Amniotic epithelial cell (primary cell): ENCODE measurements at regions not wholly inside any gene's neighbourhood (a gene's known extent, or its start where the extent isn't known, plus 50 kb on each side); places are given as distances from the start of the nearest gene placed in this dataset.
"Not testable (repeated sequence)": the region's sequence is repeated elsewhere in the genome, so short reads cannot be mapped to it uniquely, and the experiment has no call there.

Experiments
- DNase-seq: peaks from one replicate; pipeline ENCODE4 v3.0.0-alpha.2; 2010; ENCODE audit warnings: low read depth

GRCh38 chr15:79539401-79539800 is 107.3 kb downstream of the MINAR1 start:
- no peak for DNase-seq

GRCh38 chr15:79540551-79540950 is 108.4 kb downstream of the MINAR1 start:
- no peak for DNase-seq

DNA sequence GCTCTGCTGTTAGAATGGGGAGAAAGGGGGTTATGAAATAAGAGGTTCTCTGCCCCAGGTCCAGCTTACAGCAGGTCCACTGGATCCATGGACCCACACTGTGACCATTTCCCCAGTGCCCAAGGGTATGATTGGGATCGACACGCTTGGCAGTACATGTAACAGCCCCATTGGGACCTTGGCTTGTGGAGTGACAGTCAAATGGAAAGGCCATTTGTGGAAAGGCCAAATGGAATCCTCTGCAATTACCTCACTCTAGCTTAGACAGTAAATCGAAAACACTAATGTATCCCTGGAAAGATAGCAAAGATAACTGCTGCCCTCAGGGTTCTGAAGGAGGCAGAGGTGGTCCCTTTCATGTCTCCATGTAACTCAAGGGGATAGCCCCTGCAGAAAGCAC is 109.1 kb downstream of the MINAR1 start:
- no peak for DNase-seq

DNA sequence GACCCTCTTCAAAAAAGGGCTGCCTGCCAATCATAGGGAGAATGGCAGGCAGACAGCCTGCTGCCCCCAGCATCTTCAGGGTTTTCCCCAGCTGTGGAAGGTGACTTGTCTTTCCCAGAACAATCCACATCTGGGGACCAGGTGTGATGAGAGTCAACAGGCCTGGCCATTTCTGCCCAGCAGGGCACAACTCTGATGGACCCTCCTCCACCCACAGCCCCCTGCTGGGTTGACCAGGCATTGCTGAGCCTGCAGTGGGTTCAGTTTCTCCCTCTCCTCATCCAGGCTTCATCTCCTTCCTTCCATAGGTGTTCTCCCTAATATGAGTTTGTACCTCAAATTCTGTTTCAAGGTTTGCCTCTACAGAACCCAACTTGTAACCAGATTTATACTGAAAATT is 111.0 kb downstream of the MINAR1 start:
- no peak for DNase-seq

DNA sequence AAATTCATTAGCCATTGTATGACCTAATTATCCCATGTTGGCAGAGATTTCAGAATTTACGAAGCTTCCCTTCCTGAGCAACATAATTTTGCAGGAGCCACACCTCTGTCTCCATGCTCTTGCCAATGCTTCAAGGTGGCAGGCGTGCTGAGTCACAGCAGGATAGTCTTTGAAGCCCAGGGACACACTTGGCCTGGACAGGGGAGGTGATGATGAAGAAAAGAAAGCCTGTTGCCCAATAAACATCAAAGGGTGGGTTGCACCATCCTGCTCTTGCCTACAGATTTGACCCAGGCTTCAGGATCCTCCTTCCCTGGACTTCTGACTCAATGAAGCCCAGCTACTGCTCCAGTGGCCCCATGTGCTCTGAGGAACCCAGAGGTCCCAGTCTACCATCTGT is 117.1 kb downstream of the MINAR1 start:
- DNase-seq: no peak

GRCh38 chr15:79560384-79560783 is 128.2 kb downstream of the MINAR1 start:
- DNase-seq: no peak

DNA sequence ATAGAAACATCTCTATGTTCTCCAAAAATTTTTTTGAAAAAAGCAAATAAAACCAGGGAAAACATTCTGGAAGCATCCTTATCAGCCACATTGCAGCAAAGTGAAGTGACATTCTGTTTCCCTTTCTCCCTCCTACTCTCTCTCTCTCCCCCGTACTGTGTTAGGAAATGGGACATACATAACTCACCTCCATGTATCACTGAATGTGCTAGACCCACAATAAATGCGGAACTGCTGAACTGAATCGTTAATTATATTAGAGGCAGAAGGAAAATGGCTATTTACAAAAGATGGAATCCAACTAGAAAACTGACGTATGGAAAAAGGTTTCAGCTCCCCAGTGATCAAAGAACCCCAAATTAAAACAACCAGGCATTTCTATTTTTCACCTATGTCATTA is 129.8 kb downstream of the MINAR1 start:
- no peak for DNase-seq

DNA sequence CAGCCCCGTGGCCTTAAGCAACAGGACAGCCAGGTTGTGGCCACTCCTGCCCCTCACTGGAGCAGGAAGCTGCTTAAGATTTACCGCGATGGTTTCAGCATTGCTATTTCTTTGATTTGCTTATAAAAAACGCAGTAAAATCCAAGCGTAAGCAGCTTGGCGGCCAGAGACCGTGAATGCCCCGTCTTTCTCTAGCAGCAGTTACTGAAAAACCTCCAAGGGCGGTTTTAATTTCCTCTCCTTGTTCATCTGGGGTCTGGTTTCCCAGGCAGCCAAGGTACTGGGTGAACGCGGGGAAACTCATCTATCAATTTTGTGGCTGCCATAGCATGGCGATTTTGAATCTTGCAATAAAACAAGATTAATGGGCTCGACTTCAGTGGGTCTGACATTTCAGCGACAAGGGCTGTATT is 130.3 kb downstream of the MINAR1 start:
- no peak for DNase-seq

DNA sequence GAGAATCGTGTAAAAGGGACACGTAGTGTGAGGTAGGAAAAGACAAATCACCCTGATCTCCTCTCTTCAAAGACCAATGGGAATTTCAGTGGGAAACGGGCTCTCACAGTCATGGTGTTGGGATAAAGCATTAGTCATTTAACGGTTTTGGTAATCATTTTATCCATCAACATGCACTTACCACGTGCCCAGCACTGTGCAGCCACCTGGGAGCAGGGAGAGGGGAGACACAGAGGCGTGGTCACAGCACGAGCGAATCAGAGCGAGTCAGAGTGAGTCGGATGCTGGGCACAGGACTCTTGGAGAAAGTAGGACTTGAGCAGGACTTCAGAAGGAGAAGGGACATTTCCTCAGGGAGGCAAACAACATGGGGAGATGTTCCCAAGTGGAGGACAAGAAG is 130.8 kb downstream of the MINAR1 start:
- no peak for DNase-seq

GRCh38 chr15:79570004-79570403 is 137.9 kb downstream of the MINAR1 start:
- no peak for DNase-seq

DNA sequence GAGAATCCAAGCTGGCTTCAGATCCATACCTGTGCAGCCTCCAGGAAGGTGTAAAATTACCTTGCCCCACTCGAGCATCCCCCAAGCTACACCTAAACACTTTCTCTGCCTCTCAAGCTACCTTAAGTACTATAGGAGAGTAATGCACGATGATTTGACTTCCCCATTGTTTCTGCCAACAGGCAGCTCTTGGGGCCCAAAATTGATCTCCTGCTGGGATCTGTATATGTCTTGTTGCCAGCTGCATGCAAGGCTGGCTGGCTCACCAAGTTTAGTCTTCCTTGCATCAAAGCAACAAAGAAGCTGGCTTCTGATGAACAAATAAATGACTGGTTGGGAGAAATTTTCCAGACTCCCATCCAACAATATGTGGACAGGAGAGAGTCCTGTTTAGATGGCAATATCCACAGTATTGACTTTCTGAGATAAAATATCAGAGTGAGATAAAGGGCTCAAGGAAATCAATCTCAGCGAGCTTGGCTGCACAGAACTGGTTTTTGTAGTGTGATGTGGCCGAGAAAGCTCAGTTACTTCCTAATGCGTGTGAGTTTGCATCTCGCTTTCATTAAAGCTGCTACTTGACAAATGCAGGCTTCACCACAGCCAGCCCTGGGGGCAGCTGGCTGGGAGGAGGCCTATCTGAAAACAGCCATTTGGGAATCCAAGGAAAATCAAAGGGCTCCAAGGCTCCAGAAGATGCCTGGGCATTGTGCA is 140.7 kb downstream of the MINAR1 start:
- DNase-seq: no peak

DNA sequence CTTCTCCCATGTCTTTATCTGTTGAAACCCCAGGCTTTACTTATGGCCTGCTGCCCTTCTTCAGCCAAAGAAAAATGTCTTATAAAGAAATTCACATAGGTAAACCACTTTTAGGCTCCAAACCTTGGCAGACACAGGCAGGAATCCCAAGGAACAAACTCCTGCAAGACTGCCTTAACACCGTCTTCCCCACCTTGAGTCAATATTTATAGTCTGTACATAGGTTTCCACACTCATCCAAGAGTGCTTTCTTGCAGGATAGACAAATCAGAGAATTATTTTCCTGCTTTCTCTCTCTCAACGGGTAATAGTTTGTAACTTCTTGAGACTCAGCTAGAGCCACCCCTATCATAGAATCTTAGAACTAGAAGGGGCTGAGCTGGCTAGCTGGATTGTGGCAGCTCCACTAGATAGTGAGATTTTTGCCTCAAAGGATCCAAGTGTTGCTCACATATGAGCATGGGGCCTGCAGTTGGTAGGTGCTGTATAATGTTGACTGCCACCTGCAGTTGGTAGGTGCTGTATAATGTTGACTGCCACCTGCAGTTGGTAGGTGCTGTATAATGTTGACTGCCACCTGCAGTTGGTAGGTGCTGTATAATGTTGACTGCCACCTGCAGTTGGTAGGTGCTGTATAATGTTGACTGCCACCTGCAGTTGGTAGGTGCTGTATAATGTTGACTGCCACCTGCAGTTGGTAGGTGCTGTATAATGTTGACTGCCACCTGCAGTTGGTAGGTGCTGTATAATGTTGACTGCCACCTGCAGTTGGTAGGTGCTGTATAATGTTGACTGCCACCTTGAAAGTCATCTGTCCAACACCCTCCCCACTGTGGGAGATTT is 142.5 kb downstream of the MINAR1 start:
- DNase-seq: not testable (repeated sequence)

- no peak for DNase-seq
Measured at GRCh38 chr15:79582650-79583049, 150.5 kb downstream of the MINAR1 start.

- DNase-seq: no peak
Measured at GRCh38 chr15:79592126-79592525, 160.0 kb downstream of the MINAR1 start.

DNA sequence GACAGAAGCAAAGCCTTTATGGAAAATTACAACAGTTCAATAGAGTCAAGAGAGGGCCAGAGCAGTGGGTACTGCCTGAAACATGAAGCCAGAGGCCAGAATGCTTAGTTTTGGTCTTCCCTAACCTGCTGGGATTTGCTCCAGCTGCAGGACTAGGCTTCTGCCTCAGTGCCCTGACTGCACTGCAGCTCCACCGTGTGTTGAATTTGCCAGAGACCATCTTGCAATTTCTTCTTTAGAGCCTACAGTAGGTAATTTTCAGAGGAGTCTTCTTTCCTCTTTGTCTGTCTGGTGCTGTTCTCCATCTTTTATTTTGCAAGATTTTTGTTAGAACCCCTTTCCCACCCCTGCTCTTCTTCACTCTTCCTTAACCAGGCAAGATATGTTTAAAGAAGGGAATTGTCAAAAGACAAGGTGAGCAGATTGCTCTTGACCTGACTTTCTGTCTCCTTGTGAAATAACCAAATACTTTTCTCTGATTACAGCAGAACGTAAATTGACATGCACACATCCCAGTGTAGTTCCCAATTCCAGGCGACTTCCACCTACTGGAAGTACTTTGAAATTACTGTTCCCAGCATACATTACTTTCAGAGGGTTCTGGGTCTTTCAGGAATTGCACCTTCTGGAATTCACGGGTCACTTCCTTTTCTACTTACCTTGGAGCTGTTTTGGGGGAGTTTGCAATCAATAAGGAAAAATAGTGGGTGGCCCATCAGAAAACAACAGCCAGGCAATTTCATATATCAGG is 161.2 kb downstream of the MINAR1 start:
- DNase-seq: peak; percentile 16

DNA sequence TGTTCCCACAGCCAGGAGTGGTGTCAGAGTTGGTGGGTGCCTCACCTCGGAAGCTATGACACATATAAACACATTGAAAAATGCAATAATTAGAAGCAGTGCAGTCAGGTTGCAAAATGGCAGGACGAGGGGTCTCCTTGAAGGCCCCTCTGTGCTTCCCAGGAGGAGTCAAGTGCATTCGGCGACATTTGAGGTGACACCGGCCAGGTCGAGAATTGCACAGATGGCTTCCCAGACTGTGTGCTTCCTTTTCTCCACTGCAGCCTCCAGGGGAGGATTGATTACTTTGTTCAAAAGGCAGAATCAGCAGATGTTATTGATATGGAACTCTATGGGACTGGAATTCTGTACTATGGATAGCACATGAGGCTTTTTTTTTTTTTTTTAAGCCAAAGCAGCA is 163.2 kb downstream of the MINAR1 start:
- DNase-seq: no peak

- peak; percentile 80 for DNase-seq
Measured at GRCh38 chr15:79595995-79596622, 164.0 kb downstream of the MINAR1 start.

GRCh38 chr15:79598639-79599038 is 166.5 kb downstream of the MINAR1 start:
- no peak for DNase-seq

DNA sequence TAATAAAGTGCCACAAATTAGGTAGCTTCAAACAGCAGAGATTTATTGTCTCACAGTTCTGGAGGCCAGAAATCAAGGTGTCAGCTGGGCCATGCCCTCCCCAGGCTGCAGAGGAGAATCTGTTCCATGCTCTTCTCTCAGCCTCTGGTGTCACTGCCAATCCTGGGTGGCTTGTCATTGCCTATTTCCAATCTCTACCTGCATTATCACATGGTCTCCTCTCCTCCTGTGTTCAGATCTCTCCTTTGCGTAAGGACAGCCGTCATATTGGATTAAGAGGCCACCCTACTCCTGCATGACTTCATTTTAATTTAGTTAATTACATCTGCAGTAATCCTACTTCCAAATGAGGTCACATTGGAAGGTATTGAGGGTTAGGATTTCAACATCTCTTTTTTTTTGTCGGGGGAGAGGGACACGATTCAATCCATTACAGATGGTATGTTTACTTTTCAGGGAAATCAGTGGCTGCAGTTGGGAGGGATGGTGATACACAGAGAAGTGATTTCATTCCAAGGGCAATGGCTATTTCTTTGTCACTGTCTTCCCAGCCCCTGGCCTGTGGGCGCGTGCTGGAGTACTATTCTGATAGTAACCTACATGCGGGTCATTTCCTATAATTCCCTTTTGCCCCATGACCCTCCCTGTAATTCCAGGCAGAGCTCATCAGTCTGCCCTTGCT is 169.4 kb downstream of the MINAR1 start:
- DNase-seq: no peak

GRCh38 chr15:79602180-79602579 is 170.0 kb downstream of the MINAR1 start:
- DNase-seq: no peak

GRCh38 chr15:79602731-79603130 is 170.6 kb downstream of the MINAR1 start:
- DNase-seq: no peak
